Left cardiac atrium (tissue), 4 donors: ENCODE measurements at regions not wholly inside any gene's neighbourhood (a gene's known extent, or its start where the extent isn't known, plus 50 kb on each side); places are given as distances from the start of the nearest gene placed in this dataset.

ENCODE experiments used
- ATAC-seq, 2 donors: fragments of 200-7000 bp; cut with Tn5 transposase; one replicate each; pipeline ENCODE4 v1.9.1; 2020; ENCODE audit warnings: mild to moderate bottlenecking in 2 of 2, moderate library complexity in 2 of 2
- DNase-seq: peaks from one replicate; pipeline ENCODE4 v3.0.0-alpha.2; 2020
- intact Hi-C, 2 donors: fragments of 100-400 bp; cut with DNase I; formaldehyde crosslinking; loops; one replicate each; pipeline versions ENCODE4 v1.14.1 to v1.15.1; 2022 to 2023
- donor health status: DM: no; HTN: yes; CAD: no.
- donor health status: DM: no; HTN: yes; CAD: no; lungs with severe emphysema.
- donor health status: DM: yes; HTN: yes; CAD: no.
- donor health status: Dilated cardiomyopathy.

DNA sequence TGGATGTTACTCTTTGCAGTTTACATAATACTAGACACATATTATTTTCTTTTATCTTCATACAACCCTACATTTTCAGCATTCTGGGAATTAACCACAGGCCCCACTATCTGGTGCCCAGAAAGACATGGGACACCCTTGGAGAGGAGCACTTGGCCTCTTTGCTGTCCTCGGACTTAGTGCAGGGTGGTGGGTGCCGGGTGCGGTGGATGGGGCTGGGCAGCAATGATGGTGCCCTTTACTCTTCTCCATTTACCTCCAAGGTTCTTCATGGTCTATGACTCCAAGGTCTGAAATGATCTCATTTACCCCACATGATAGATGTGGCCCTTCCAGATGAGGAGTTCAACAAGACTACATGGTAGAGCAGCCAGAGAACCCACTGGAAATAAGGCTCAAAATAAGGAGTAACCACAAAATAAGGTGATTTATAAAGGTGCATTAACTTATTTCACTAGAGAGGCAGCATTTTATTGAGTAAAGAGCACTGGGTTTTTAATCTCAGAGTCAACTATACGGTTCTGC, 56.2 kb upstream of the IGFBP3 start:
- DNase-seq (no peak), ATAC-seq (no peak)
- intact Hi-C loops: no loop called here

DNA sequence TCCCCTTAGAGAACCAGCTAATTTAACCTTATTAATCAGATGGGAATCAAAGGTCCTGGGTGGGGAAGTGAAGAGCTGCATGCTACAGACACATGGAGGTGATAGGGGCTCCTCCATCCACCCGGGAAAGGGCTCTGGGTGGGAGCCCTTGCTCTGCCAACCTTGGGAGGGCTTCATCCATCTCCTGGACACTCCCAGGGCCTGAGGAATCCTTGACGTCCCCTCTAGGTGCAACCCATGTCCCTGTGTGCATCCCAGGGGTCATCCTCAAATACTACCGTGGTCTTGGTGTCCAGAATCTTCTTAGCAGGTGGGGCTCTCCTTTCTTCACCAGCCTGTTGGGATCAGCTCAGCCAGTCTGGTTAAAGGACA, 55.4 kb upstream of the IGFBP3 start:
- intact Hi-C loops: no loop called here
- no peak for ATAC-seq
- no peak for DNase-seq

DNA sequence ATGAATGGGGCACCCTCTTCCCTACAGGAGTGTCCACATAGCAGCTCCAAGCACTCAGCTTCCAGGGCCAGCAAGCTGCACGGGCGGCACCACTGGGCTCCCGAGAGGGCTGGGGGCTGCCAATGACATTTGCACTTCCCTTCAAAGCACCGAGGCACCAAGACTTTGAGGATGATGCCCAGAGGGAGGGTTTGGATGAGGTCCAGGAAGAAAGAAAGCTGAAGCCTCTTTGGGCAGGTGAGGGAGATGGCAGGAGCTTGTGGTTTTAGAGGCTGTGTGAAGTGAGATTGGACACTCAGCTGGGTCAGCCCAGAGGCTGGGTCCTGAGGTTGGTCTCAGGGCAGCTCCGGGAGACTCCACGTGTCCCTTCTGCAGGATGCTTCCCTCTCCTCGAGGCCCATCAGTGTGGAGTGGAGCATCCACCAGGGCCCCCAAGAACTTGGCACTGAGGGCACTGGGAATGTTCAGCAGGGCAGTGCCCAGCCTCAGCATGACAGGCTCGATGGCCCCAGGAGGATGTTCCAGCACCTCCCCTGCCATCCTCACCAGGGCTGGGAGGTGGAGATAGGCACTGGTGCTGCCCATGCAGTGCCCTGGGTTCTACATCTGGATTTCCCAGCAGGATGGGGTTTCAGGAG, 54.9 kb upstream of the IGFBP3 start:
- ATAC-seq (no peak), DNase-seq (no peak)
- intact Hi-C loops: no loop called here

DNA sequence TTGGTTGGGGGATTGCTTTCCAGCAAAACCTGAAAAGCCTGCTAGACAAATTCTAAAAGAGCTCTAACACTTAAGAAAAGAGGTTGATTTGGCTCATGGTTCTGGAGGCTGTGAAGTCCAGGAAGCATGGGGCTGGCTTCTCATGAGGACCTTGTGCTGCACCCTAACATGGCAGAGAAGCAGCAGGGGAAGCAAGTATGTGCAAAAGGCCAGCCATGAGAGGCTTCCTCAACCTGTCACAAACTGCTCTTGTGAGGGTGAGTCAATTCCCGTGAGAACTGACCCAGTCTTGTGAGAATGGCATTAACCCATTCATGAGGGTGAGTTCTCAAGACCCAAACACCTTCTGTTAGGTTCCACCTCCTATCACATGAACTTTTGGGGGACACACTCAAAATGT, 54.3 kb upstream of the IGFBP3 start:
- intact Hi-C loops: no loop called here
- ATAC-seq (no peak), DNase-seq (no peak)

DNA sequence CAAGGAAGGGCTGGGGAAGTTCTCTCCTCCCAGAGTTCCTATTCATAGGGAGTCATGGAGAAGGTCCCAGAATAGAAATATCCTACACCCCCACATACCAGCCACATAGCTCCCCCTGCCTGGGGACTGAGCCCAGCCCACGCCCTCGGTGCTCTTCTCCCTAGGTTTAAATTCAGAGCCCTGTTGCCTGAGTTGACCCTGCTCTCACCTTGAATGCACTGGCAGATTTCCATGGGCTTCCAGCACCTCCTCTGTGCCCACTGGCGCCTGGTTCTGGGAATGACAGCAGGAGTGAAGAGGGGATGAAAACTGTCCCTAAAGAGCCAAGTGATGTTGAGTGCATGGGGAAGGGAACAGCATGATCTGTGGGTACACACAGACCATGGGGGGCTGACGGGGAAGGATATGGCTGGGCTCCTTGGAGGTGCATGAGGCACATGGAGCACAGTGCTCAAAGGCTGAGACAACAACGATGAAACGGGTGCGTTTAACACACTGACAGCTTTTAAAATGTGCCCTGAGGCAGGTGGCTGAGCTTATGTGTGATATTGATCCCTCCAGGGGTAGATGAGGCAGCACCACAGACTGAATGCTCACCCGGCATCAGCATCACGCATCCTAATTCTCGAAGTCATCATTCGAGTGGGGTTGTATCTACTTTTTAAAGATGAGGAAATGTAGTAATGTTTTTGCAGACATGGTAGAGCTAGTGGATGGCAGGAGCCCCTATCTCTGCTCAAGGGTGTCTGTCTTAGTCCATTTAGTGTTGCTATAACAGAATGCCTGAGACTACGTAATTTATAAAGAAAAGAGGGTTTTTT, 53.7 kb upstream of the IGFBP3 start:
- intact Hi-C loops: no loop called here
- ATAC-seq (peak; percentile 18 to 24), DNase-seq (no peak)

DNA sequence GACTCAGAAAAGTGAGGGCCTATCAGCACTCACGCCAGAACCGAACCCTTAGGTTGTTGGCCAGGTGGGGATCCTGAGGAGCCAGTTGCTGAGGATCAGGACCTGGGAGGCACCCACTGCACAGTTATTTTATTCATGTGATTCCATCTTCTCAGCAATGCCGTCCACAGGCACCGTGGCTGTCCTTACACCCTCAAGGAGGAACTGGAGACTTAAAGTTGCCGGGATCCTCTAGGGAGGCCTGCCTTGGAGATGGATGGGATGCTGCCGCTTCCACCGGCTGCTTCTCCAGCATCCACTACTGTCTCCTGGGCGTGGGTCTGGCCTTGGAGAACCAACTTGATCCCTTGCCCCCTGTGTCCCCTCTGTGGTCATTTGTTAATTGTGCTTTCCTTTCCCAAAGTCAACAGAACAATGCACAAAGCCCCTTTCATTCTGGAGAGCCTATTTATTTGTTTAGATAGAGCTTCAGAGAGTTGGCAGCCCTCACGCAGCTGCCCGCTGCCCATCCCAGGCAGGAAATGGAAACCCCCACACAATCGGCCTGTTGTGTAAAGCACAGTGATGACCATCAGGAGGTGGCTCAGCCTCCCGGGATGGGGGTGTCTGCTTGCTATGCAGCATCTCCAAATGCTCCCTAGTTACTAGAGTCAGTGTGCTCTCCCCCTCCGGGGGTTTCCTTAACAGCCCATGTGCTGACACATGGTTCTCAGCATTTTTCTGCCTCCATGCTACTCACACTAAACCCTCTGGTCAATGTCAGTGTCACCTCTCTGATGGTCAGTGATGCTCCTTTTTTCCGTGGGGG, 52.9 kb upstream of the IGFBP3 start:
- DNase-seq (no peak), ATAC-seq (peak in 1 of 2 donors; percentile 48)
- intact Hi-C loops: no loop called here

DNA sequence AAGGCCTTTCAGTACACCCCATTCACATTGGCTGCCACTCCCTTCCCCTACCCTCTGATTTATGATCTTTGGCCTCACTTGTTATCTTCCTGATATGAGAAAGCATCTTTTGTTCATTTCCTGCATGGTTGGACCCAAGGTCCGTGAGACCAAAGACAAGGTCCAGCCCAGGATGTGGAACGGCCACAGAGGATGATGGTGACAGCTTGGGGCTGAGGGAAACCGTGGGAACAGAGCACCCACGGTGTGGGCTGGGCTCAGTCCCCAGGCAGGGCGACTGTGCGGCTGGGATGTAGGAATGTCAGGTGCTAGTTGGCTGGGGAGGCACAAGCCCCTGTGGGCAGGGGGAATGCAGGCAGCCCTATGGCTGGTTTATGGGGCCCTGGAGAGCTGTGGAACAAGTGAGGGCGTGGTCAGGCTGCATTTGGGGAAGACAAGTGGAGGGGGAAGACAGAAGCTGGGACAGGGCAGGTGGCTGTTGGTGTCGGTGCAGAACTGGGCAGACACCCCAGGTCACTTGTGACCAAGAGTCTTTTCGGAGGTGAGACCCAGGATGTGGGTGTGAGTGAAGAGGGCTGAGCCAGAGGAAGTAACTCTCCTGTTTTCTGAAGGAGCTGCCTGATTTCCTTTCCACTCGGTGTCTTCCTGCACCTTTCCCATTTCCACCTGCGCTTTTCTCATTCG, 51.7 kb upstream of the IGFBP3 start:
- intact Hi-C loops: no loop called here
- DNase-seq (no peak), ATAC-seq (no peak)

DNA sequence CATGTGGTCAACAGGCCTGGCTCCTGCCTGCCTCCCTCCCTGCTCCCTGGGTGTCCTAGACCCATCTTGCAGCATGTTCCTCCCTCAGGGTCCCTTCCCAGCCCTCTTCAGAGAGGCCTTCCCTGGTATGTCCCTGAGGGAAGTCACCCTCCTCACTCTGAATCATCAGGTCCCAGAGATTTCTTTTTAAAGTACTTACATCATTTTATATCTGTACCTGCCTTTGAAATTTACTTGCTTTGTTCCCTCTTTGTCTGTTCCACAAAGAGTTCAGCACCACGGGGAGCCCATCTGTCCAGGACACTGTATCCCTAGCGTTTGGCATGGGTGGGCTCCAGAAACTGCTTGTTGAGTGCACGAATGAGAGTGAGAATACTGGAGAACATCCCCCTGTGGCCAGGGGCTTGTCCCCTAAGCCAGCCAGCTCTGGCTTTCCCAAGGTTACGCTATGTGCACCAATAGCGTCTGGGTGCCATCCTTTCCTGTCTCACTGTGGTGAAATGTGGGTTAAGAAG, 50.6 kb upstream of the IGFBP3 start:
- intact Hi-C loops: no loop called here
- ATAC-seq (no peak), DNase-seq (no peak)

DNA sequence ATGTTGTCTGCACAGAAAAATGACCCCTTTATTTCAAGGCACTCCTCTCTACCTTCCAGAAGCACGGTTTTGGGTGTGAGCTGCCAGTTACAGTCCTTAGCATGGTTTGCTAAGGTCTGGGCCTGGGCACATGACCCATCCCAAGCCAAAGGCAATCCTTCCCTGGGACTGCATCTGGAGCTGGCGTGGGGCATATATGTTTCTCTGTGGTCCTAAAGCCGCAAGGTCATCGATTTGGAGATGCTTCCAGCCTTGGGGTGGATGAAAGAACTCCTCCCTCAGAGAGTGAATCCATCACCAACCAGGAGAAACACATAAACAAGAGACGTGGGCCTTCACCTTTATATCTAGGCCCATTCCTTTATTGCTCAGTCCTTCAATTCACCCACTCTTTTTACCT, 50.1 kb upstream of the IGFBP3 start:
- ATAC-seq: no peak
- intact Hi-C loops: no loop called here
- no peak for DNase-seq
